Astrocyte of the cerebellum (primary cell): ENCODE measurements at regions not wholly inside any gene's neighbourhood (a gene's known extent, or its start where the extent isn't known, plus 50 kb on each side); places are given as distances from the start of the nearest gene placed in this dataset.

ENCODE experiments used
- DNase-seq: peaks from one replicate; pipeline ENCODE4 v3.0.0-alpha.2; 2011; ENCODE audit warnings: low read depth
- H3K4me3 ChIP-seq: 2 replicates; pipeline ENCODE4 v1.5.1; 2011; ENCODE audit warnings: mild to moderate bottlenecking, low read depth, low read length, moderate library complexity
- in situ Hi-C: cut with HindIII; loops from 2 replicates; pipeline ENCODE4 v1.10.0; 2017; ENCODE audit warnings: low sequenced_read_pairs
- TF ChIP-seq, protein P1 (sequence below): IDR thresholded peaks from 2 replicates; pipeline ENCODE4 v1.5.1; 2012; ENCODE audit warnings: low read length, low read depth, moderate library complexity, mild to moderate bottlenecking; ENCODE audit errors: missing control alignments

DNA sequence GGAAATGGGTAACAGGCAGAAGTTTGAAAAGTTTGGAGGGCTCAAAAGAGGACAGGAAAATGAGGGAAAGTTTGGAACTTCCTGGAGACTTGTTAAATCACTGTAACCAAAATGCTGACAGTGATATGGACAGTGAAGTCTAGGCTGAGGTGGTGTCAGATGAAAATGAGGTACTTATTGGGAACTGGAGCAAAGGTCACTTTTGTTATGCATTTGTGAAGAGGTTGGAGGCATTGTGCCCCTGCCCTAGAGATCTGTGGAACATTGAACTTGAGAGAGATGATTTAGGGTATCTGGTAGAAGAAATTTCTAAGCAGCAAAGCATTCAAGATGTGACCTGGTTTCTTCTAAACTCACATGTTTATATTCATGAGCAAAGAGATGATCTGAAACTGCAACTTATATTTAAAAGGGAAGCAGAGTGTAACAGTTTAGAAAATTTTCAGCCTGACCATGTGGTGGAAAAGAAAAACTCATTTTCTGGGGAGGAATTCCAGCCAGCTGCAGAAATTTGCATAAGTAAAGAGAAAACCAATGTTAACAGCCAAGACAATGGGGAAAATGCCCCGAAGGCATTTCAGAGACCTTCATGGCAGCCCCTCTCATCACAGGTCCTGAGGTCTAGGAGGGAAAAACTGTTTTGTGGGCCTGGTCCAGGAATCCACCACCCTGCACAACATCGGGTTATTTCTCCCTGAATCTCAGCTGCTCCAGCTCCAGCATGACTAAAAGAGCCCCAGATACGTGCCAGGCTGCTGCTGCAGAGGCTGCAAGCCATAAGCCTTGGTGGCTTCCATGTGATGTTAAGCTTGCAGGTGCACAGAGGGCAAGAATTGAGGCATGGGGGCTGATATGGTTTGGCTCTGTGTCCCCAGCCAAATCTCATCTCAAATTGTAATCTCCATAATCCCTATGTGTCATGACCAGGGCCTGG lies 632.5 kb upstream of the GNPDA2 start:
- in situ Hi-C loops: no loop called here

DNA sequence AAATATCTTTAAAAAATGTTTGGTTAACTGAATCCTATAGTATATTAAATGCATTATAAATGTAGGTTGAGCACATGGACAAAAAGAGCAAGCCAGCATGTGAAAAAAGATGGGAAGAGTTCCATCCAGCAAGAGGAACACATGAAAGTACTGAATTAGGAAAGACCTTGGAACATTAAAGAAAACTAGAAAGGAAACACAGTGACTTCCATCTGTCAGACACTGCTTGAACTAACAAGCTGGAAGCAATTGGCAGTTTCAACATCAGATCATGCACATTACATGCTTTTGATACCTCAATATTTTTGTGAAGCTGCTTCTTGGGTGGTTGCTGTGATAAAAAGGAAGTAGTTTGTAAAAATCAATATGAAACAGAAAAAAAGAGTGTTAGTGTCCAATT lies 626.8 kb upstream of the GNPDA2 start:
- TF ChIP-seq, protein P1, sequence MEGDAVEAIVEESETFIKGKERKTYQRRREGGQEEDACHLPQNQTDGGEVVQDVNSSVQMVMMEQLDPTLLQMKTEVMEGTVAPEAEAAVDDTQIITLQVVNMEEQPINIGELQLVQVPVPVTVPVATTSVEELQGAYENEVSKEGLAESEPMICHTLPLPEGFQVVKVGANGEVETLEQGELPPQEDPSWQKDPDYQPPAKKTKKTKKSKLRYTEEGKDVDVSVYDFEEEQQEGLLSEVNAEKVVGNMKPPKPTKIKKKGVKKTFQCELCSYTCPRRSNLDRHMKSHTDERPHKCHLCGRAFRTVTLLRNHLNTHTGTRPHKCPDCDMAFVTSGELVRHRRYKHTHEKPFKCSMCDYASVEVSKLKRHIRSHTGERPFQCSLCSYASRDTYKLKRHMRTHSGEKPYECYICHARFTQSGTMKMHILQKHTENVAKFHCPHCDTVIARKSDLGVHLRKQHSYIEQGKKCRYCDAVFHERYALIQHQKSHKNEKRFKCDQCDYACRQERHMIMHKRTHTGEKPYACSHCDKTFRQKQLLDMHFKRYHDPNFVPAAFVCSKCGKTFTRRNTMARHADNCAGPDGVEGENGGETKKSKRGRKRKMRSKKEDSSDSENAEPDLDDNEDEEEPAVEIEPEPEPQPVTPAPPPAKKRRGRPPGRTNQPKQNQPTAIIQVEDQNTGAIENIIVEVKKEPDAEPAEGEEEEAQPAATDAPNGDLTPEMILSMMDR: no peak
- H3K4me3 ChIP-seq: no peak overlapping the region
- no peak for DNase-seq
- in situ Hi-C loops: no loop called here

More for the DNA sequence above, 632.5 kb upstream of the GNPDA2 start:
- H3K4me3 ChIP-seq: no peak overlapping the region
- TF ChIP-seq, protein P1: no peak
- DNase-seq: no peak

DNA sequence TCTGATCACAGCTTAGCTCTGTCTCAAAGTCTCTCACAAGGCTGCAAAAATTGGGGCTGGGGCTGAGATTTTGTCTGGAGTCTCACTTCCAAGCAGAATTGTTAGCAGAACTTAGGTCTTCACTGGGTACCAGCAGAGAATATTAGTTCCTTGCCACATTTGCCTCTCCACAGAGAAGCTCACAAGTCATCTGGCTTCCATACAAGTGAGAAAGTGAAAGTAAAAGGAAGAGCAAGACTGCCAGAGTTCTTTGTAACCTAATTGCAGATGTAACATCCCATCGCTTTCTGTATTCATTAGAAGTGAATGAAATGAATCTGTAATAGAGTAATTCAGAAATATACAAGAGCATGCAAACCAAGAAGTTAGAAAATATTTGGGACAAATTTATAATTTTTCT lies 624.1 kb upstream of the GNPDA2 start:
- no peak overlapping the region for H3K4me3 ChIP-seq
- in situ Hi-C loops: no loop called here
- TF ChIP-seq, protein P1: no peak
- DNase-seq: peak; percentile 38

DNA sequence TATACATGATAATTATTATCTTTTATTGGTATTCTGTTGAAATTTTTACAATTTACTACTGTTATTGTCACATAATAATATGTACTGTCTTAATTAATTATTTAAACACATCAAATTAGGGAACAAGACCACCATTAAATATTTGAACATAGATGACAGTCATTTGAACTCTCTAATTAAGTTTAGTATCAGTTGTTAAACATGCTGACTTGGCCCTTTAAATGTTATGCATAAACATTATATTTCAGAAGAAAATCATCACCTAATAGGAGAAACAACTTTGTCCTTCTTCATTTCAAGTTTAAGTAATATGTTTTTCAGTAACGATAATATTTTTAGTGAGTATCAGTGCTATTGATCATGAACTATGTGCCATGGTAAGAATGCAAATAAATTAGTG lies 623.5 kb upstream of the GNPDA2 start:
- H3K4me3 ChIP-seq: no peak overlapping the region
- TF ChIP-seq, protein P1: no peak
- in situ Hi-C loops: no loop called here
- no peak for DNase-seq

DNA sequence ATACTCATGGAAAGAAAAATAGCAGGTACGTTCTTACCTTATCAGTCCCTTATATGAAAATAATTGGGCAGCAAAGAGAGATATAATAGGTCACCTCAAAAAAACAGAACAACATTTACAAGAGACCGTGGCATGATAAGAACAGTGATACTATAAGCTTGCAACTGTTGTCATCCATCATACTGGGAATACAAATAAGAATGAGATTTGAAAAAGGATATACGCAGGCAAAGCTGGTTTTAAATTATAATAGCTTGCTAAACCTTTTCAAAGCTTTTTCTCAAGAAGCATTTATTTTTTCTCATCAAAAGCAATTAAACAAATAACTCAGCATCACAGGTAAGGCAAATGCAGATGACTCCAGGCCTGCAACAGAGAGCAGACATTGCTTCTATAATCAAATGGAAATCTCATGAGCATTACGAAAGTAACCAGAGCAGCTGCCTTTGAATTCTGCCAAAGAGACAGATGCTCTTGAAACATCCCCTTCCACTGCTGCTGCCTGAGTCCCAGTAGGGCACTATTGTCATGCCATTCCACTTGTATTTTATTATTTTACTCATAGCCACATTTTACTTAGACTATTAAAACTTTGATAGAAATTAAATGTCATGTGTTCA lies 620.6 kb upstream of the GNPDA2 start:
- no peak for DNase-seq
- in situ Hi-C loops: no loop called here
- H3K4me3 ChIP-seq: no peak overlapping the region
- TF ChIP-seq, protein P1: no peak

DNA sequence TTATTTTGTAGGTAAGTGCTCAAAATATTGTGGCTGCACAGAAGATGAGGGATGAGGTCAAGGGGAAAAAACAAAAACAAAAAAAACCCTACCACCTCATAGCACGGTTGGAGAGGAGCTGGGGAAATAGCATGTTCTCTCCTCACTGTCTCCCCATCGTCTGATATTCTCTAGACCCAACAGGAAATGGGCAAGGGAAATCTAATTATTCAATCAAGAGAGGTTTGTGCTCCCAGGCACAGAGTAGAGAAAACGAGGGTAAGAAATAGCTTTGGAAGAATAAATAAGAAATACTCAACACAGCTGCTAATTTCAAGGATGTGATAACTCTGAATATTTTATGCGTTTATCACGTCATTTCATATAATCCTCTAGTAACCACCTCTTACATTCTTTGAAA lies 619.2 kb upstream of the GNPDA2 start:
- no peak overlapping the region for H3K4me3 ChIP-seq
- DNase-seq: no peak
- in situ Hi-C loops: no loop called here
- TF ChIP-seq, protein P1: no peak
